Endodermal cell (in vitro differentiated cells): ENCODE measurements at regions not wholly inside any gene's neighbourhood (a gene's known extent, or its start where the extent isn't known, plus 50 kb on each side); places are given as distances from the start of the nearest gene placed in this dataset.

Source experiments
- DNase-seq: peaks from one replicate; pipeline ENCODE4 v3.0.0-alpha.2; 2017
- H3K27ac ChIP-seq: 2 replicates; pipeline ENCODE4 v1.5.1; 2013; ENCODE audit warnings: mild to moderate bottlenecking, low read depth, low read length, moderate library complexity
- H3K27me3 ChIP-seq: 2 replicates; pipeline ENCODE4 v1.6.1; 2013; ENCODE audit warnings: mild to moderate bottlenecking, low read length, moderate library complexity; ENCODE audit not compliant: insufficient read depth, control insufficient read depth, poor library complexity, severe bottlenecking
- H3K36me3 ChIP-seq: 2 replicates; pipeline ENCODE4 v1.7.0; 2013; ENCODE audit warnings: mild to moderate bottlenecking, low read length, moderate library complexity; ENCODE audit not compliant: control insufficient read depth, insufficient read depth
- H3K4me1 ChIP-seq: one replicate; pipeline ENCODE4 v1.7.0; 2013; ENCODE audit warnings: low read length; ENCODE audit not compliant: control insufficient read depth, insufficient read depth
- H3K4me3 ChIP-seq: 2 replicates; pipeline ENCODE4 v1.5.1; 2013; ENCODE audit warnings: mild to moderate bottlenecking, low read length, moderate library complexity
- H3K9ac ChIP-seq: 2 replicates; pipeline ENCODE4 v1.6.1; 2013; ENCODE audit warnings: mild to moderate bottlenecking, low read length, moderate library complexity; ENCODE audit not compliant: poor library complexity, severe bottlenecking; ENCODE audit errors: extremely low read depth
- H3K9me3 ChIP-seq: 2 replicates; pipeline ENCODE4 v1.6.1; 2013; ENCODE audit warnings: mild to moderate bottlenecking, low read length, moderate library complexity; ENCODE audit not compliant: control insufficient read depth
- H3K27ac Mint-ChIP-seq: 2 replicates; pipeline ENCODE4 v1.8.0; 2020; ENCODE audit warnings: mixed read lengths
- H3K27me3 Mint-ChIP-seq: 2 replicates; pipeline ENCODE4 v1.8.0; 2021; ENCODE audit warnings: mild to moderate bottlenecking, mixed read lengths; ENCODE audit not compliant: insufficient read depth
- H3K36me3 Mint-ChIP-seq: 2 replicates; pipeline ENCODE4 v1.8.0; 2020; ENCODE audit warnings: low read depth, mixed read lengths
- H3K4me1 Mint-ChIP-seq: 2 replicates; pipeline ENCODE4 v1.8.0; 2020; ENCODE audit warnings: mixed read lengths
- H3K4me3 Mint-ChIP-seq: 2 replicates; pipeline ENCODE4 v1.8.0; 2020; ENCODE audit warnings: mild to moderate bottlenecking, moderate library complexity, mixed read lengths
- H3K9me3 Mint-ChIP-seq: 2 replicates; pipeline ENCODE4 v1.8.0; 2020; ENCODE audit warnings: mild to moderate bottlenecking, mixed read lengths
- WGBS, 2 experiments: methylation state at CpG; one replicate each; pipeline versions ENCODE4 v1.1.5 to v1.1.7; 2013; ENCODE audit warnings: missing lambda C conversion rate in 2 of 2, mixed read lengths in 1 of 2; ENCODE audit not compliant: insufficient coverage in 1 of 2, insufficient read length in 1 of 2; 5-methylcytosine and 5-hydroxymethylcytosine counted together
- TF ChIP-seq, protein P1 (sequence below): fragments of 200-600 bp; sonication (generic); conservative IDR thresholded peaks from 2 replicates; pipeline ENCODE4 v1.5.0; 2021; ENCODE audit warnings: antibody characterized with exemption, mild to moderate bottlenecking

DNA sequence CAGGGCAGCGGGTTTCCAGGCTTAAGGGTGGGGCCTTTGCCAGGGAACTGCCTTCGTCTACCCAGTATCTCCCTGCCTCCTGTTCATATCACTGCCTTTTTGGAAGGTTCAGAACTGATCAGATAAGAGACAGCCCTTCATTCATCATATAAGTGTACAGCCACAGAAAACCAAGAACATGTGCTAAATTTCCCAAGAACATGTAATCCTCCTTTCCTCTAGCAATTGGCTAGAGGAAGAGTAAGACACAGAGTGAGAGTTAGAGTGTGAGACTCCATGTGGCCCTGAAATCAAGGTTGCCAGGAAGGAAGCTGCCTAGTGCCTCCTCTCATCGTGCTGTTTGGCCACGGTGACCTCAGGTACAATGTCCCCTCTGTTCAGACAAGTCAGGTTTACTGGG is 770.9 kb downstream of the TNS3 start:
- H3K9me3 Mint-ChIP-seq = no peaks in the 10 kb centered on the region
- Histone ChIP-seq H3K9me3 (no peaks in the 10 kb centered on the region), H3K36me3 (no peaks in the 10 kb centered on the region), H3K27ac (no peak overlapping the region), H3K4me1 (no peaks in the 10 kb centered on the region), H3K27me3 (no peaks in the 10 kb centered on the region), H3K9ac (no peak overlapping the region), H3K4me3 (no peak overlapping the region)
- H3K27me3 Mint-ChIP-seq = no peaks in the 10 kb centered on the region
- TF ChIP-seq, protein P1, sequence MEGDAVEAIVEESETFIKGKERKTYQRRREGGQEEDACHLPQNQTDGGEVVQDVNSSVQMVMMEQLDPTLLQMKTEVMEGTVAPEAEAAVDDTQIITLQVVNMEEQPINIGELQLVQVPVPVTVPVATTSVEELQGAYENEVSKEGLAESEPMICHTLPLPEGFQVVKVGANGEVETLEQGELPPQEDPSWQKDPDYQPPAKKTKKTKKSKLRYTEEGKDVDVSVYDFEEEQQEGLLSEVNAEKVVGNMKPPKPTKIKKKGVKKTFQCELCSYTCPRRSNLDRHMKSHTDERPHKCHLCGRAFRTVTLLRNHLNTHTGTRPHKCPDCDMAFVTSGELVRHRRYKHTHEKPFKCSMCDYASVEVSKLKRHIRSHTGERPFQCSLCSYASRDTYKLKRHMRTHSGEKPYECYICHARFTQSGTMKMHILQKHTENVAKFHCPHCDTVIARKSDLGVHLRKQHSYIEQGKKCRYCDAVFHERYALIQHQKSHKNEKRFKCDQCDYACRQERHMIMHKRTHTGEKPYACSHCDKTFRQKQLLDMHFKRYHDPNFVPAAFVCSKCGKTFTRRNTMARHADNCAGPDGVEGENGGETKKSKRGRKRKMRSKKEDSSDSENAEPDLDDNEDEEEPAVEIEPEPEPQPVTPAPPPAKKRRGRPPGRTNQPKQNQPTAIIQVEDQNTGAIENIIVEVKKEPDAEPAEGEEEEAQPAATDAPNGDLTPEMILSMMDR = no peak
- H3K4me1 Mint-ChIP-seq = peaks cover 3% of the 10 kb centered on the region
- no peak overlapping the region for H3K27ac Mint-ChIP-seq
- no peak overlapping the region for H3K4me3 Mint-ChIP-seq
- no peak for DNase-seq
- H3K36me3 Mint-ChIP-seq = no peaks in the 10 kb centered on the region
- 94 to 96% methylated on average over 4 of the region's 4 CpGs for WGBS, 2 experiments

DNA sequence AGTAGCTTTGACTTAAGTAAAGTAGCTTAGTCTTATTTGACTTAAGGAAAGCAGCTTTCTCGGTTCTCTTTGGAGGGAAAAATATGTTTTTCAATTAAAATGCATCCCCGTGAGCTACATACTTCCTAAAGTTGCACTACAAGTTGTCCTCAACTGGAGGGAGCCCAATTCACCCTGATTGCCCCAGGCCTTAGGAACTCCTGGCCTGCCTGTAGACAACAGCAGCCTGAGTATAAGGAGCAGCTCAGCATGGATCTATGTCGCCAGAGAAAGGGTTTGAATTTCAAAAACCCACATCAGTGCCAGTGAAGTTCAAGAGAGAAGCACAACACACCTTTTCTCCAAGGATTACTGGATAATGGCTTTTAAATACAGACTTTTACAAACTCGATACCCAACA is 772.0 kb downstream of the TNS3 start:
- no peak overlapping the region for H3K27ac ChIP-seq
- no peaks in the 10 kb centered on the region for H3K9me3 ChIP-seq
- H3K27me3 ChIP-seq = no peaks in the 10 kb centered on the region
- DNase-seq = no peak
- no peaks in the 10 kb centered on the region for H3K27me3 Mint-ChIP-seq
- H3K4me3 Mint-ChIP-seq = no peak overlapping the region
- peaks cover 3% of the 10 kb centered on the region for H3K4me1 Mint-ChIP-seq
- no peaks in the 10 kb centered on the region for H3K36me3 Mint-ChIP-seq
- H3K4me1 ChIP-seq = no peaks in the 10 kb centered on the region
- TF ChIP-seq, protein P1 = no peak
- H3K4me3 ChIP-seq = no peak overlapping the region
- WGBS, 2 experiments = 88 to 90% methylated on average over 3 to 4 of the region's 4 CpGs
- no peaks in the 10 kb centered on the region for H3K36me3 ChIP-seq
- no peak overlapping the region for H3K27ac Mint-ChIP-seq
- H3K9ac ChIP-seq = no peak overlapping the region
- H3K9me3 Mint-ChIP-seq = no peaks in the 10 kb centered on the region

DNA sequence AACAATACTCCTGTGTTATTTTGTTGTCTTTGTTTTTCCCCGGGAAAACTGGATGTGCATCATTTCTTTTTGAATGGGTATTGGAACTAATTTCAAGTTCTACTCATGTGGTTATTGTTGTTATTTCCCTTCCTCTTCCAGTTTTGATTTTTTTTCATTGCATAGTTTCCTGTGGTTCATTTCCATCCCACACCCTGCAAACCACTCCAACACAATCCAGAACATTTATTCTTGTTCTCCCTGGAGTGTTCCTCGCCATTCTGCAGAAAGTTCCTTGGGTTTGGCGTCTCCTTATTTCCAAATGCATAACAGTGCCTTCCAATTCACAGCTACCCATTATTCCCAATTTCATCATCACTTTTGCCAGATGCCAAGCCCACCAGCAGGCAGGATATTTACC is 775.1 kb downstream of the TNS3 start:
- no peaks in the 10 kb centered on the region for H3K36me3 Mint-ChIP-seq
- H3K9me3 Mint-ChIP-seq = no peaks in the 10 kb centered on the region
- H3K27me3 Mint-ChIP-seq = no peaks in the 10 kb centered on the region
- DNase-seq = no peak
- peaks cover 12% of the 10 kb centered on the region for H3K4me1 Mint-ChIP-seq
- no peak overlapping the region for H3K4me3 ChIP-seq
- no peak overlapping the region for H3K9ac ChIP-seq
- H3K36me3 ChIP-seq = no peaks in the 10 kb centered on the region
- H3K27ac ChIP-seq = no peak overlapping the region
- H3K4me1 ChIP-seq = no peaks in the 10 kb centered on the region
- no peak overlapping the region for H3K4me3 Mint-ChIP-seq
- H3K27me3 ChIP-seq = no peaks in the 10 kb centered on the region
- H3K27ac Mint-ChIP-seq = no peak overlapping the region
- H3K9me3 ChIP-seq = no peaks in the 10 kb centered on the region
- TF ChIP-seq, protein P1 = no peak
- 40 to 79% methylated on average over 1 to 3 of the region's 3 CpGs for WGBS, 2 experiments
